Effector CD4-positive, alpha-beta T cell (primary cell): ENCODE measurements at regions not wholly inside any gene's neighbourhood (a gene's known extent, or its start where the extent isn't known, plus 50 kb on each side); places are given as distances from the start of the nearest gene placed in this dataset.
"Not testable (repeated sequence)": the region's sequence is repeated elsewhere in the genome, so short reads cannot be mapped to it uniquely, and the experiment has no call there.

Source experiments
- DNase-seq: peaks from one replicate; pipeline ENCODE4 v3.0.0-alpha.2; 2020

- no peak for DNase-seq
Observed at GRCh38 chr16:51231702-51232101, 80.6 kb upstream of the SALL1 start.

DNA sequence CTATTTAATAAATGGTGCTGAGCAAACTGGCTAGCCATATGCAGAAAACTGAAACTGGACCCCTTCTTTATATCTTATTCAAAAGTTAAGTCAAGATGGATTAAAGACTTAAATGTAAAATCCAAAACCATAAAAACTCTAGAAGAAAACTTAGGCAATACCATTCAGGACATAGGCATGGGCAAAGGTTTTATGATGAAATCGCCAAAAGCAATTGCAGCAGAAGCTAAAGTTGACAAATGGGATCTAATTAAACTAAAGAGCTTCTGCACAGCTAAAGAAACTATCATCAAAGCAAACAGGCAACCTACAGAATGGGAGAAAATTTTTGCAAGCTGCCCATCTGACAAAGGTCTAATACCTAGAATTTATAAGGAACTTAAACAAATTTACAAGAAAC, 79.0 kb upstream of the SALL1 start:
- not testable (repeated sequence) for DNase-seq

DNA sequence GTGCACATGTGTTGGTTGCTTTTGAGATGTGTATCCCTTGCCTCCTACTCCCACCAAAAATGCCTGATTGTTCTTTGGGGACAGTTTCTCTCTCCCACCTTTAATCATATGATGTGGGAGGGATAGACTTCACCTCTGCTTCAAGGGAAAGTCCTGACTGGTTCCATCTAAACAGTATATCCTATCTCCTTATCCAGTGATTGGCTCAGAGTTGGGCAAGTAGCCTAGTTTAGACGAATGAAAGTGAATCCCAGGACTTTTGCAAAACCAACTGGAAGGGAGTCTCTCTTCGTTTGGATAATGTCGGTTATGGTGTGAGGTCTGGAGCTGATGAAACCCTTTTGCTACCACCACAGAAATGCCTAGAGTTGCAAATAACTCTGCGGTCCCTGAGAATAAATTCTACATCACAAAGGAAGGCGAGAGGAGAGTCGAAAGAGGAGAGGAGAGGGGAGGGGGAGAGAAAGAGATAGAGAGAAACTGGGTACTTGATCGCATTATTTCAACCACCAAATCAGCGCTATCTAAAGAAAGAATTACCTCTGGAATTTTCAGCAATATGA, 77.1 kb upstream of the SALL1 start:
- DNase-seq: no peak

DNA sequence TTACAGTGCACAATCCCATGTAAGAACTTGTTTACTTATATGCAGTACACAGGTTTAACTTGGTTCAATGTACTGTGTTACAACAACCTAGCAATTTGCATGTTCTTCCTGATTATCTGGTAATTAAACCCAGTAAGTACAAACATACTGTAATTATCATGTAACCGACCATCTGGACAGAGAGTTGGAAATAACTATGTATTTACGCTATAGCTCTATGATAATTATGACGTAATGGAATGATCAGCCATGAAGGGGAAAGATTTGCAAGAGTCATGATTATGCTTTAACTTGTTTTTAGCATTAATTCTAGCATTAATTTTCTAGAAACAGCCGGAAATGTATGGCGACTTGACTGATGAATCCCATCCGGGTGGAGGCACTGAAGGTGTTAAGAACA, 74.8 kb upstream of the SALL1 start:
- DNase-seq: no peak

GRCh38 chr16:51224317-51224716, 73.2 kb upstream of the SALL1 start:
- no peak for DNase-seq

GRCh38 chr16:51222016-51222415, 70.9 kb upstream of the SALL1 start:
- DNase-seq: no peak

- no peak for DNase-seq
Observed at GRCh38 chr16:51211148-51211547, 60.1 kb upstream of the SALL1 start.

DNA sequence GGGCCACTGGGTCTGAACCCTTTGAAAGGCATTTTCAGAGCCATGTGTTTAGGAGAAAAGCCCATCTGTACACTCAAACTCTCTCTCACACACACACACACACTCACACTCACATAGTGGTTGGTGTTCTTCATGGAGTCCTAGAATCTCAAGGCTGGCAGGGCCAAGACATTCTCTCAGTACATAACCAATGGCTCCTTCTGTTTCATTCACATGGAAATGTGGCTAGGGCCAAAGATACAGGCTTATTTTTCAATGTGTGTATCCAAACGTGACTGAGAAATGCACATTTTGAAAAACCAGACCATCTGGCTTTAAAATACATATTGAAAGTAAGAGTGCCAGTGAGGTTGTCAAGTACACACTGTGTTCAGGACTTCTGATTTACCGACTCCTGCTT, 59.0 kb upstream of the SALL1 start:
- no peak for DNase-seq

DNA sequence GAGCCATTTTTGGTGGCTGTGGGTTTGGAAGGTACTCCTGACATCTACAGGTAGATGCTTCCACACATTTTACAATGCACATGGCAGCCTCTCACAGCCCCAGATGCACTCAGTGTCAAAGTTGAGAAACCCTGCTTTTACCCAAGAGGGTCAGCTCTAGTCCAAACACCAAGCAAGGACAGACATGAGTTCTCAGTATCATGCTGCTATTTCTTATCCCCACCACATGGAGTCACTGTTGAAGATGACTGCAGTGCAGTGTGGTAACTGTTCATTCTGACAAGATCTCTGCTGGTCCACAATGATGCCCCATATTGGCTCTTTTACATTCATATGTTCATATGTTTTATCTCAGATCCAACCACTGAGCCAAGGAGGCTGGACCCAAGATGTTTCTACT, 50.5 kb upstream of the SALL1 start:
- no peak for DNase-seq
